K562 (cell line): ENCODE measurements at regions not wholly inside any gene's neighbourhood (a gene's known extent, or its start where the extent isn't known, plus 50 kb on each side); places are given as distances from the start of the nearest gene placed in this dataset.

Source experiments
- ATAC-seq: fragments of 200-7000 bp; cut with Tn5 transposase; 3 replicates; pipeline ENCODE4 v1.9.1; 2020; ENCODE audit warnings: moderate library complexity
- BruUV-seq: library from RNA; stranded (reverse); fragments of 400-500 nt; replicated peaks from 2 replicates; lab custom pipeline; 2021; lab: Mats Ljungman, UMichigan
- CTCF ChIA-PET: fragments of 300-600 bp; formaldehyde crosslinking; extraction: SDS; loops from one replicate; lab custom pipeline; 2021; ENCODE audit warnings: low intra/inter-chr PET ratio; lab: Yijun Ruan, JAX
- POLR2A ChIA-PET: fragments of 300-600, 350-650 bp; sonication (Branson Sonifier 250); formaldehyde crosslinking; extraction: SDS; loops from one replicate; lab custom pipeline; 2021; ENCODE audit warnings: antibody characterized with exemption, inconsistent platforms; lab: Yijun Ruan, JAX
- DNase-seq, 4 experiments: peaks; one replicate each; pipeline versions ENCODE4 v3.0.0 to v3.0.0-alpha.2; 2011 to 2018; ENCODE audit warnings: low spot score in 3 of 4, mixed read lengths in 3 of 4; ENCODE audit errors: extremely low read depth in 1 of 4
- FAIRE-seq: peaks from 2 replicates; lab custom pipeline; 2011; peaks lifted over from hg19 to GRCh38; lab: Jason Lieb, UNC
- H2AFZ ChIP-seq: 2 replicates; pipeline ENCODE4 v1.6.0; 2011; ENCODE audit warnings: low read depth, low read length, control low read depth, inconsistent platforms
- H3K27ac ChIP-seq: fragments of 200-600 bp; 3 replicates; pipeline ENCODE4 v1.8.0; 2011; ENCODE audit warnings: low read depth, mild to moderate bottlenecking, control low read depth, inconsistent platforms, low read length, moderate library complexity, mixed read lengths; ENCODE audit errors: extremely low read depth
- H3K27me3 ChIP-seq, 2 experiments: fragments of 300-600 bp in 1 of 2; 2 replicates in 1 of 2; 3 replicates in 1 of 2; pipeline versions ENCODE4 v1.6.0 to v1.8.0; 2011; ENCODE audit warnings: inconsistent platforms in 2 of 2, low read length in 2 of 2, mild to moderate bottlenecking in 1 of 2, mixed read lengths in 1 of 2, moderate library complexity in 1 of 2; ENCODE audit not compliant: control insufficient read depth in 2 of 2, insufficient read depth in 2 of 2
- H3K36me3 ChIP-seq: fragments of 300-600 bp; 3 replicates; pipeline ENCODE4 v1.8.0; 2011; ENCODE audit warnings: mild to moderate bottlenecking, low read length, inconsistent platforms; ENCODE audit not compliant: control insufficient read depth, insufficient read depth
- H3K4me1 ChIP-seq, 2 experiments: fragments of 200-600 bp in 1 of 2; replicated peaks in 1 of 2; 2 replicates in 1 of 2; 3 replicates in 1 of 2; pipeline versions ENCODE4 v1.5.1 to v1.8.0; 2011; ENCODE audit warnings: inconsistent platforms in 2 of 2, low read length in 2 of 2, mild to moderate bottlenecking in 1 of 2, mixed read lengths in 1 of 2, moderate library complexity in 1 of 2; ENCODE audit not compliant: control insufficient read depth in 2 of 2, insufficient read depth in 2 of 2
- H3K4me2 ChIP-seq: 2 replicates; pipeline ENCODE4 v1.6.1; 2011; ENCODE audit warnings: low read length, control low read depth, inconsistent platforms, mixed read lengths; ENCODE audit not compliant: insufficient read depth
- H3K4me3 ChIP-seq: fragments of 200-600 bp; sonication (generic), shearing (Covaris generic); 2 replicates; pipeline ENCODE4 v1.5.1; 2016; ENCODE audit warnings: control low read depth, inconsistent platforms
- H3K79me2 ChIP-seq: fragments of 200-600 bp; 3 replicates; pipeline ENCODE4 v1.8.0; 2011; ENCODE audit warnings: low read length, inconsistent platforms; ENCODE audit not compliant: control insufficient read depth, insufficient read depth
- H3K9ac ChIP-seq, 2 experiments: 2 replicates each; pipeline versions ENCODE4 v1.6.0 to v1.6.1; 2011; ENCODE audit warnings: low read depth in 2 of 2, low read length in 2 of 2, control low read depth in 1 of 2, inconsistent platforms in 1 of 2, mild to moderate bottlenecking in 1 of 2, mixed read lengths in 1 of 2; ENCODE audit not compliant: insufficient read depth in 1 of 2
- H3K9me1 ChIP-seq: one replicate; pipeline ENCODE4 v1.6.0; 2011; ENCODE audit warnings: inconsistent platforms, mild to moderate bottlenecking, low read length, moderate library complexity; ENCODE audit not compliant: control insufficient read depth, insufficient read depth
- H3K9me3 ChIP-seq: replicated peaks from 2 replicates; pipeline ENCODE4 v1.5.1; 2011; ENCODE audit warnings: low read depth, low read length, inconsistent platforms; ENCODE audit not compliant: control insufficient read depth, insufficient read depth
- H4K20me1 ChIP-seq: replicated peaks from 2 replicates; pipeline ENCODE4 v1.6.1; 2011; ENCODE audit warnings: low read length, inconsistent platforms, mixed read lengths; ENCODE audit not compliant: control insufficient read depth, insufficient read depth
- CAMTA2 ChIP-seq: fragments of 250-450 bp; sonication (Bioruptor Pico); conservative IDR thresholded peaks from 2 replicates; pipeline ENCODE4 v1.5.1; 2022
- ETV1 ChIP-seq: fragments of 450-650 bp; conservative IDR thresholded peaks from 2 replicates; pipeline ENCODE4 v1.6.1; 2016; ENCODE audit warnings: missing genetic modification characterization, control low read depth, low read depth, missing compliant biosample characterization
- NCOA1 ChIP-seq: fragments of 450-650 bp; IDR thresholded peaks from 2 replicates; pipeline ENCODE4 v1.6.1; 2016; ENCODE audit warnings: low read depth
- NEUROD1 ChIP-seq: fragments of 150-350 bp; IDR thresholded peaks from 2 replicates; pipeline ENCODE4 v1.6.1; 2014; ENCODE audit warnings: borderline replicate concordance, low read length, low read depth; ENCODE audit not compliant: partially characterized antibody
- NFATC3 ChIP-seq: fragments of 450-650 bp; IDR thresholded peaks from 2 replicates; pipeline ENCODE4 v1.6.1; 2017; ENCODE audit warnings: mild to moderate bottlenecking
- NFRKB ChIP-seq: fragments of 450-650 bp; IDR thresholded peaks from 2 replicates; pipeline ENCODE4 v1.6.1; 2016; ENCODE audit warnings: low read depth
- RFX5 ChIP-seq: IDR thresholded peaks from 2 replicates; pipeline ENCODE4 v1.6.1; 2011; ENCODE audit warnings: low read depth, mild to moderate bottlenecking, improper control_type of control experiment, low read length
- WGBS: fragments of 100-300 bp; shearing (Covaris generic); methylation state at CpG from one replicate; pipeline ENCODE4 v1.1.6; 2016; ENCODE audit warnings: low coverage, mixed read lengths; ENCODE audit not compliant: insufficient coverage; ENCODE audit errors: missing lambda C conversion rate; 5-methylcytosine and 5-hydroxymethylcytosine counted together
- in situ Hi-C: fragments of 300-500 bp; cut with MboI; formaldehyde crosslinking; loops from 4 replicates; pipeline ENCODE4 v1.15.0; 2018; ENCODE audit warnings: inconsistent platforms, mixed read lengths
- intact Hi-C: fragments of 100-400 bp; cut with micrococcal nuclease; formaldehyde crosslinking; loops from 2 replicates; pipeline ENCODE4 v1.14.2; 2022
- TF ChIP-seq, protein P1 (sequence below): sonication (generic); formaldehyde crosslinking; IDR thresholded peaks from 2 replicates; pipeline ENCODE4 v1.4.0; 2020; ENCODE audit warnings: mild to moderate bottlenecking, missing genetic modification reagents

DNA sequence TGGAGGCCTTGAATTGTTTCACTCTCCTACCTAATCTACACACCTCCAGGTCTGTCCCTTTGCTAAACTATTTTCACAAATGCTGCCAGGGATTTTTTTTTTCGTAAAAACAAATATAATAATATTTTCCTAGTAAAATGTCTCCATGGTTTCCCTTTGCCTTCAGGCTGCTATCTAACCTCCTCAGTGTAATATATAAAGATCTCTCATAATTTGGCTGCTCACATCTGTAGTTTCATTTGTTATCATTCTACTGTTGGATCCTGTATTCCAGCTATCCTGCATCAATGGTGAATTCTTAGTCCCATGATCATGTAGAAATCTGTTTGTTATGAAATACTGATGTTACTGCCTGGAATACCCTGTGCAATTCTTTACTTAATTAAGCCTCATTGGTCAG, 211.9 kb upstream of the CHRM2 start:
- no peak overlapping the region for H3K27ac ChIP-seq
- no TSS peak for BruUV-seq
- H4K20me1 ChIP-seq: no peaks in the 10 kb centered on the region
- in situ Hi-C loops: no loop called here
- CTCF ChIA-PET: no interaction called here
- H2AFZ ChIP-seq: no peak overlapping the region
- no peaks in the 10 kb centered on the region for H3K4me1 ChIP-seq
- WGBS: 0% methylated on average over 1 of the region's 1 CpG
- H3K9me1 ChIP-seq: no peaks in the 10 kb centered on the region
- no peak for DNase-seq
- no peak for TF ChIP-seq NFATC3
- no peak for TF ChIP-seq NEUROD1
- TF ChIP-seq CAMTA2: no peak
- TF ChIP-seq ETV1 (tag): no peak
- TF ChIP-seq, protein P1, sequence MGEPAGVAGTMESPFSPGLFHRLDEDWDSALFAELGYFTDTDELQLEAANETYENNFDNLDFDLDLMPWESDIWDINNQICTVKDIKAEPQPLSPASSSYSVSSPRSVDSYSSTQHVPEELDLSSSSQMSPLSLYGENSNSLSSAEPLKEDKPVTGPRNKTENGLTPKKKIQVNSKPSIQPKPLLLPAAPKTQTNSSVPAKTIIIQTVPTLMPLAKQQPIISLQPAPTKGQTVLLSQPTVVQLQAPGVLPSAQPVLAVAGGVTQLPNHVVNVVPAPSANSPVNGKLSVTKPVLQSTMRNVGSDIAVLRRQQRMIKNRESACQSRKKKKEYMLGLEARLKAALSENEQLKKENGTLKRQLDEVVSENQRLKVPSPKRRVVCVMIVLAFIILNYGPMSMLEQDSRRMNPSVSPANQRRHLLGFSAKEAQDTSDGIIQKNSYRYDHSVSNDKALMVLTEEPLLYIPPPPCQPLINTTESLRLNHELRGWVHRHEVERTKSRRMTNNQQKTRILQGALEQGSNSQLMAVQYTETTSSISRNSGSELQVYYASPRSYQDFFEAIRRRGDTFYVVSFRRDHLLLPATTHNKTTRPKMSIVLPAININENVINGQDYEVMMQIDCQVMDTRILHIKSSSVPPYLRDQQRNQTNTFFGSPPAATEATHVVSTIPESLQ (CRISPR knock-in tag): no peak
- TF ChIP-seq, all 486 proteins: peak for 0
- no peaks in the 10 kb centered on the region for H3K36me3 ChIP-seq
- POLR2A ChIA-PET: no interaction called here
- intact Hi-C loops: no loop called here
- H3K4me3 ChIP-seq: no peak overlapping the region
- H3K9me3 ChIP-seq: no peaks in the 10 kb centered on the region
- no peak overlapping the region for H3K4me2 ChIP-seq
- ATAC-seq (no peak), FAIRE-seq (no peak)
- no peaks in the 10 kb centered on the region for H3K79me2 ChIP-seq
- no peaks in the 10 kb centered on the region for H3K27me3 ChIP-seq
- no peak overlapping the region for H3K9ac ChIP-seq

DNA sequence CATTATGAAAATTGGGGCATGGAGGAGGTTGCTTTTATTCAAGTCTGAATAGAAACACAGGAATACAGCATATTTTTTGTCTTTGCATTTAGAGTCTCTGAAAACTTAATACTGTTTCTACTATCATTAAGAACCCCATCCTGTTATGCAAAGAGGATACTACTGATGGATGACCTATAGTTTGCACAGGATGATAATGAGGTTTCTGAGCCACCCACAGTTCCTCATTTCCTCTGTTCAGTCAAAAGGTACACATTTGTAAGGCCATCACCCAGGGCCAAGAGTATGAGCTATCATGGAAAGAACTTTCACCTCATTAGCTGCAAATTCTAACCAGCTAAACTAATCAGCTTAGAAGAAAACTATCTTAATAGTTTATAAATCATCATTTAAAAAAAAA, 213.0 kb upstream of the CHRM2 start:
- Histone ChIP-seq H3K4me2 (no peak overlapping the region), H2AFZ (no peak overlapping the region)

More for the DNA sequence above, 213.0 kb upstream of the CHRM2 start:
- TF ChIP-seq RFX5: no peak
- TF ChIP-seq NFRKB: no peak
- no peak for TF ChIP-seq NCOA1
- no peaks in the 10 kb centered on the region for H3K36me3 ChIP-seq
- H3K9me1 ChIP-seq: no peaks in the 10 kb centered on the region
- ATAC-seq (no peak), FAIRE-seq (no peak), DNase-seq (no peak)
- no peak overlapping the region for H3K27ac ChIP-seq
- no peak overlapping the region for H3K4me3 ChIP-seq
- CTCF ChIA-PET: no interaction called here
- H4K20me1 ChIP-seq: no peaks in the 10 kb centered on the region
- no peaks in the 10 kb centered on the region for H3K79me2 ChIP-seq
- intact Hi-C loops: no loop called here
- no peaks in the 10 kb centered on the region for H3K4me1 ChIP-seq
- POLR2A ChIA-PET: interaction anchor here (0.7 kb wide), 1 partner anchor 384 kb away, joined by 3 read pairs; no protein-coding TSS in a partner anchor
- no peaks in the 10 kb centered on the region for H3K27me3 ChIP-seq
- H3K9ac ChIP-seq: no peak overlapping the region
- no peaks in the 10 kb centered on the region for H3K9me3 ChIP-seq
- no TSS peak for BruUV-seq
- in situ Hi-C loops: no loop called here
